GM12878 (cell line): ENCODE measurements at regions not wholly inside any gene's neighbourhood (a gene's known extent, or its start where the extent isn't known, plus 50 kb on each side); places are given as distances from the start of the nearest gene placed in this dataset.

Experiments used
- ATAC-seq: fragments of 200-7000 bp; cut with Tn5 transposase; 3 replicates; pipeline ENCODE4 v1.9.1; 2020; ENCODE audit warnings: mild to moderate bottlenecking, moderate library complexity
- BruUV-seq: library from RNA; stranded (reverse); fragments of 400-500 nt; replicated peaks from 2 replicates; lab custom pipeline; 2021; lab: Mats Ljungman, UMichigan
- CTCF ChIA-PET: fragments of 300-600 bp; sonication (Branson Sonifier 250); formaldehyde crosslinking; extraction: SDS; loops from one replicate; lab custom pipeline; 2021; ENCODE audit warnings: inconsistent platforms; lab: Yijun Ruan, JAX
- POLR2A ChIA-PET: fragments of 350-600 bp; formaldehyde crosslinking; extraction: SDS; loops from one replicate; lab custom pipeline; 2021; ENCODE audit warnings: inconsistent platforms; lab: Charles Lee
- RAD21 ChIA-PET: fragments of 300-600 bp; sonication (Branson Sonifier 250); formaldehyde crosslinking; loops from one replicate; lab custom pipeline; 2023; ENCODE audit warnings: antibody characterized with exemption; ENCODE audit not compliant: unreplicated experiment; lab: Charles Lee
- SMC1A ChIA-PET: fragments of 300-600 bp; sonication (Branson Sonifier 250); formaldehyde crosslinking; loops from one replicate; lab custom pipeline; 2023; ENCODE audit not compliant: unreplicated experiment, uncharacterized antibody; lab: Charles Lee
- DNase-seq: peaks from one replicate; pipeline ENCODE4 v3.0.0-alpha.2; 2011; ENCODE audit warnings: low read depth, low spot score
- FAIRE-seq: peaks from 3 replicates; lab custom pipeline; 2011; peaks lifted over from hg19 to GRCh38; lab: Jason Lieb, UNC
- H2AFZ ChIP-seq: 2 replicates; pipeline ENCODE4 v1.6.0; 2011; ENCODE audit warnings: low read depth, low read length, control low read depth; ENCODE audit not compliant: control insufficient read depth
- H3K27ac ChIP-seq: 2 replicates; pipeline ENCODE4 v1.5.1; 2011; ENCODE audit warnings: control low read depth; ENCODE audit not compliant: control insufficient read depth, insufficient read depth
- H3K27me3 ChIP-seq, 2 experiments: replicated peaks in 1 of 2; 2 replicates each; pipeline versions ENCODE4 v1.6.0 to v1.6.1; 2011; ENCODE audit warnings: low read length in 1 of 2; ENCODE audit not compliant: control insufficient read depth in 2 of 2, insufficient read depth in 2 of 2
- H3K36me3 ChIP-seq, 2 experiments: 2 replicates each; pipeline ENCODE4 v1.5.1; 2011; ENCODE audit warnings: low read length in 1 of 2; ENCODE audit not compliant: control insufficient read depth in 2 of 2, insufficient read depth in 2 of 2
- H3K4me1 ChIP-seq: 2 replicates; pipeline ENCODE4 v1.6.1; 2011; ENCODE audit warnings: mild to moderate bottlenecking, low read length, moderate library complexity, mixed read lengths; ENCODE audit not compliant: control insufficient read depth, insufficient read depth
- H3K4me2 ChIP-seq: 2 replicates; pipeline ENCODE4 v1.6.0; 2011; ENCODE audit warnings: control low read depth; ENCODE audit not compliant: control insufficient read depth, insufficient read depth
- H3K4me3 ChIP-seq: fragments of 200-600 bp; sonication (generic); 2 replicates; pipeline ENCODE4 v1.5.1; 2016
- H3K79me2 ChIP-seq: 2 replicates; pipeline ENCODE4 v1.6.0; 2011; ENCODE audit warnings: low read length; ENCODE audit not compliant: control insufficient read depth, insufficient read depth
- H3K9ac ChIP-seq: 2 replicates; pipeline ENCODE4 v1.8.0; 2011; ENCODE audit warnings: low read length, control low read depth, mixed read lengths; ENCODE audit not compliant: control insufficient read depth, insufficient read depth
- H3K9me3 ChIP-seq: replicated peaks from 3 replicates; pipeline ENCODE4 v1.5.1; 2011; ENCODE audit warnings: mild to moderate bottlenecking, low read length; ENCODE audit not compliant: control insufficient read depth, insufficient read depth
- H4K20me1 ChIP-seq: 2 replicates; pipeline ENCODE4 v1.6.0; 2011; ENCODE audit not compliant: control insufficient read depth, insufficient read depth
- CBFB ChIP-seq: IDR thresholded peaks from 2 replicates; pipeline ENCODE4 v1.6.1; 2016; ENCODE audit warnings: antibody characterized with exemption, low read depth
- GATAD2B ChIP-seq: fragments of 450-650 bp; conservative IDR thresholded peaks from 2 replicates; pipeline ENCODE4 v1.6.1; 2017; ENCODE audit warnings: low read depth, mild to moderate bottlenecking, moderate library complexity
- HCFC1 ChIP-seq: fragments of 150-350 bp; IDR thresholded peaks from 2 replicates; pipeline ENCODE4 v1.6.1; 2014; ENCODE audit warnings: low read length
- JUND ChIP-seq: IDR thresholded peaks from 2 replicates; pipeline ENCODE4 v1.6.1; 2012; ENCODE audit warnings: low read depth, mild to moderate bottlenecking, low read length, improper control_type of control experiment, moderate library complexity
- LARP7 ChIP-seq: fragments of 450-650 bp; IDR thresholded peaks from 2 replicates; pipeline ENCODE4 v1.6.1; 2017; ENCODE audit warnings: mild to moderate bottlenecking
- POLR2A ChIP-seq: IDR thresholded peaks from 2 replicates; pipeline ENCODE4 v1.6.1; 2011; ENCODE audit warnings: low read depth, mild to moderate bottlenecking, low read length
- POLR2AphosphoS2 ChIP-seq: IDR thresholded peaks from 2 replicates; pipeline ENCODE4 v1.6.1; 2011; ENCODE audit warnings: low read depth, mild to moderate bottlenecking, low read length, improper control_type of control experiment, moderate library complexity
- ZNF24 ChIP-seq: fragments of 450-650 bp; IDR thresholded peaks from 2 replicates; pipeline ENCODE4 v1.6.1; 2017; ENCODE audit warnings: antibody characterized with exemption, mild to moderate bottlenecking
- ZNF274 ChIP-seq: IDR thresholded peaks from one replicate; pipeline ENCODE4 v1.8.0; 2011; ENCODE audit not compliant: insufficient read length, insufficient read depth
- whole genome bisulfite sequencing: methylation state at CpG from one replicate; pipeline ENCODE4 v1.1.6; 2016; ENCODE audit warnings: low lambda C conversion rate; ENCODE audit not compliant: insufficient replicate concordance, insufficient coverage; ENCODE audit errors: missing lambda C conversion rate; 5-methylcytosine and 5-hydroxymethylcytosine counted together
- in situ Hi-C: fragments of 300-500 bp; cut with MboI; formaldehyde crosslinking; loops from 9 replicates; pipeline ENCODE4 v1.14.3; 2018; ENCODE audit warnings: mixed read lengths
- intact Hi-C: fragments of 100-400 bp; cut with micrococcal nuclease; formaldehyde crosslinking; loops from one replicate; pipeline ENCODE4 v1.14.2; 2022; ENCODE audit not compliant: unreplicated experiment
- TF ChIP-seq, protein P1 (sequence below): fragments of 450-650 bp; IDR thresholded peaks from 2 replicates; pipeline ENCODE4 v1.6.1; 2017; ENCODE audit warnings: mild to moderate bottlenecking, low read depth, inconsistent platforms; ENCODE audit not compliant: poor library complexity, severe bottlenecking
- TF ChIP-seq, protein P2 (sequence below): fragments of 450-650 bp; conservative IDR thresholded peaks from 2 replicates; pipeline ENCODE4 v1.6.1; 2017; ENCODE audit warnings: mild to moderate bottlenecking, moderate library complexity
- TF ChIP-seq, protein P3 (sequence below): fragments of 150-350 bp; IDR thresholded peaks from 2 replicates; pipeline ENCODE4 v1.6.1; 2016; ENCODE audit warnings: low read depth, low read length
- TF ChIP-seq, protein P4 (sequence below): fragments of 450-650 bp; IDR thresholded peaks from 2 replicates; pipeline ENCODE4 v1.6.1; 2017; ENCODE audit warnings: mild to moderate bottlenecking, moderate library complexity

DNA sequence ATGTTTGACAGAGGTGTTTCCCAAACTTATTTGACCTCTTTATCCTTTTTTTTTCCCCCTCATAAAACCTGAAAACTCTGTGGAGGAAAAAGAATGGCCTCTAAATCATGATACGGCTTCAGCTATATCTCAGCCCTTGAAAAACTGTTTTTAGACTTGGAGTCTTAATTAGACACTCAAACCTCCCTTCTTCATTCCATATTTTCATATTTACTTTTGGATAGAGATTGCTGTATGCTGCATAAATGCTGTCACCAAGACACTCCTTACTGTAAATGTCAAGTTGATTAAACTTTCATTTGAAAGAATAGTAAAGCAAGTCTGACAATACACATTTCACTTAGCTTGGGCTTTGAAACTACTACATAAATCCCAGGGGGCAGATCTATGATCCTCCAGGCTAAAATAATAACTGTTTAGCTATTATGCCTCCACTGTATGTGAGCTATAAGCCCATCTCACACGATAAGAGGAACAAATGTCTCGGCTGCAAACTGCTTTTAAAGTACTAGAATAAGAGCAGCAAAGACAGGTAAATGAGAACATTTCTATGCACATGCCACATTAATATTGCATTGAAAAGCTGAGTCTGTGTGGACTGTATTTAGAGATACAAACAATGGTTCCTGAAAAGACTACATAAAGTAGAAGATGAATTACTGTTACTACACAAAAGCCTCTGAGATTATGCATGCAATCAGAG lies 141.3 kb upstream of the HMGN3 start:
- no peak overlapping the region for H2AFZ ChIP-seq
- no peaks in the 10 kb centered on the region for H4K20me1 ChIP-seq
- FAIRE-seq: no peak
- ChIA-PET RAD21 (no interaction called here), CTCF (interaction anchor here (1.6 kb wide), 1 partner anchor 41 kb away, joined by 7 read pairs; no protein-coding TSS in a partner anchor), POLR2A (interaction anchor here (1.4 kb wide), 1 partner anchor 10 kb away, joined by 3 read pairs; no protein-coding TSS in a partner anchor), SMC1A (interaction anchor here (0.8 to 1.9 kb wide), 5 partner anchors 8 to 143 kb away, joined by 3 to 7 read pairs (median 3); no protein-coding TSS in a partner anchor)
- H3K9ac ChIP-seq: no peak overlapping the region
- H3K4me1 ChIP-seq: no peaks in the 10 kb centered on the region
- no peak for ATAC-seq
- H3K27me3 ChIP-seq: no peaks in the 10 kb centered on the region
- H3K27ac ChIP-seq: no peak overlapping the region
- no peak overlapping the region for H3K4me2 ChIP-seq
- DNase-seq: no peak
- 69% methylated on average over 3 of the region's 3 CpGs for WGBS
- H3K36me3 ChIP-seq: no peaks in the 10 kb centered on the region
- in situ Hi-C loops: no loop called here
- H3K4me3 ChIP-seq: no peak overlapping the region
- no TSS peak for BruUV-seq
- no peaks in the 10 kb centered on the region for H3K79me2 ChIP-seq
- intact Hi-C loops: no loop called here
- H3K9me3 ChIP-seq: no peaks in the 10 kb centered on the region
- TF ChIP-seq GATAD2B: no peak
- TF ChIP-seq POLR2AphosphoS2: no peak
- TF ChIP-seq, protein P1, sequence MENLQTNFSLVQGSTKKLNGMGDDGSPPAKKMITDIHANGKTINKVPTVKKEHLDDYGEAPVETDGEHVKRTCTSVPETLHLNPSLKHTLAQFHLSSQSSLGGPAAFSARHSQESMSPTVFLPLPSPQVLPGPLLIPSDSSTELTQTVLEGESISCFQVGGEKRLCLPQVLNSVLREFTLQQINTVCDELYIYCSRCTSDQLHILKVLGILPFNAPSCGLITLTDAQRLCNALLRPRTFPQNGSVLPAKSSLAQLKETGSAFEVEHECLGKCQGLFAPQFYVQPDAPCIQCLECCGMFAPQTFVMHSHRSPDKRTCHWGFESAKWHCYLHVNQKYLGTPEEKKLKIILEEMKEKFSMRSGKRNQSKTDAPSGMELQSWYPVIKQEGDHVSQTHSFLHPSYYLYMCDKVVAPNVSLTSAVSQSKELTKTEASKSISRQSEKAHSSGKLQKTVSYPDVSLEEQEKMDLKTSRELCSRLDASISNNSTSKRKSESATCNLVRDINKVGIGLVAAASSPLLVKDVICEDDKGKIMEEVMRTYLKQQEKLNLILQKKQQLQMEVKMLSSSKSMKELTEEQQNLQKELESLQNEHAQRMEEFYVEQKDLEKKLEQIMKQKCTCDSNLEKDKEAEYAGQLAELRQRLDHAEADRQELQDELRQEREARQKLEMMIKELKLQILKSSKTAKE: no peak
- no peak for TF ChIP-seq ZNF274
- no peak for TF ChIP-seq LARP7
- TF ChIP-seq CBFB: no peak
- TF ChIP-seq POLR2A: no peak
- no peak for TF ChIP-seq ZNF24
- TF ChIP-seq, protein P2, sequence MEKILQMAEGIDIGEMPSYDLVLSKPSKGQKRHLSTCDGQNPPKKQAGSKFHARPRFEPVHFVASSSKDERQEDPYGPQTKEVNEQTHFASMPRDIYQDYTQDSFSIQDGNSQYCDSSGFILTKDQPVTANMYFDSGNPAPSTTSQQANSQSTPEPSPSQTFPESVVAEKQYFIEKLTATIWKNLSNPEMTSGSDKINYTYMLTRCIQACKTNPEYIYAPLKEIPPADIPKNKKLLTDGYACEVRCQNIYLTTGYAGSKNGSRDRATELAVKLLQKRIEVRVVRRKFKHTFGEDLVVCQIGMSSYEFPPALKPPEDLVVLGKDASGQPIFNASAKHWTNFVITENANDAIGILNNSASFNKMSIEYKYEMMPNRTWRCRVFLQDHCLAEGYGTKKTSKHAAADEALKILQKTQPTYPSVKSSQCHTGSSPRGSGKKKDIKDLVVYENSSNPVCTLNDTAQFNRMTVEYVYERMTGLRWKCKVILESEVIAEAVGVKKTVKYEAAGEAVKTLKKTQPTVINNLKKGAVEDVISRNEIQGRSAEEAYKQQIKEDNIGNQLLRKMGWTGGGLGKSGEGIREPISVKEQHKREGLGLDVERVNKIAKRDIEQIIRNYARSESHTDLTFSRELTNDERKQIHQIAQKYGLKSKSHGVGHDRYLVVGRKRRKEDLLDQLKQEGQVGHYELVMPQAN: no peak
- TF ChIP-seq, protein P3, sequence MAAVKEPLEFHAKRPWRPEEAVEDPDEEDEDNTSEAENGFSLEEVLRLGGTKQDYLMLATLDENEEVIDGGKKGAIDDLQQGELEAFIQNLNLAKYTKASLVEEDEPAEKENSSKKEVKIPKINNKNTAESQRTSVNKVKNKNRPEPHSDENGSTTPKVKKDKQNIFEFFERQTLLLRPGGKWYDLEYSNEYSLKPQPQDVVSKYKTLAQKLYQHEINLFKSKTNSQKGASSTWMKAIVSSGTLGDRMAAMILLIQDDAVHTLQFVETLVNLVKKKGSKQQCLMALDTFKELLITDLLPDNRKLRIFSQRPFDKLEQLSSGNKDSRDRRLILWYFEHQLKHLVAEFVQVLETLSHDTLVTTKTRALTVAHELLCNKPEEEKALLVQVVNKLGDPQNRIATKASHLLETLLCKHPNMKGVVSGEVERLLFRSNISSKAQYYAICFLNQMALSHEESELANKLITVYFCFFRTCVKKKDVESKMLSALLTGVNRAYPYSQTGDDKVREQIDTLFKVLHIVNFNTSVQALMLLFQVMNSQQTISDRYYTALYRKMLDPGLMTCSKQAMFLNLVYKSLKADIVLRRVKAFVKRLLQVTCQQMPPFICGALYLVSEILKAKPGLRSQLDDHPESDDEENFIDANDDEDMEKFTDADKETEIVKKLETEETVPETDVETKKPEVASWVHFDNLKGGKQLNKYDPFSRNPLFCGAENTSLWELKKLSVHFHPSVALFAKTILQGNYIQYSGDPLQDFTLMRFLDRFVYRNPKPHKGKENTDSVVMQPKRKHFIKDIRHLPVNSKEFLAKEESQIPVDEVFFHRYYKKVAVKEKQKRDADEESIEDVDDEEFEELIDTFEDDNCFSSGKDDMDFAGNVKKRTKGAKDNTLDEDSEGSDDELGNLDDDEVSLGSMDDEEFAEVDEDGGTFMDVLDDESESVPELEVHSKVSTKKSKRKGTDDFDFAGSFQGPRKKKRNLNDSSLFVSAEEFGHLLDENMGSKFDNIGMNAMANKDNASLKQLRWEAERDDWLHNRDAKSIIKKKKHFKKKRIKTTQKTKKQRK: no peak
- TF ChIP-seq, protein P4, sequence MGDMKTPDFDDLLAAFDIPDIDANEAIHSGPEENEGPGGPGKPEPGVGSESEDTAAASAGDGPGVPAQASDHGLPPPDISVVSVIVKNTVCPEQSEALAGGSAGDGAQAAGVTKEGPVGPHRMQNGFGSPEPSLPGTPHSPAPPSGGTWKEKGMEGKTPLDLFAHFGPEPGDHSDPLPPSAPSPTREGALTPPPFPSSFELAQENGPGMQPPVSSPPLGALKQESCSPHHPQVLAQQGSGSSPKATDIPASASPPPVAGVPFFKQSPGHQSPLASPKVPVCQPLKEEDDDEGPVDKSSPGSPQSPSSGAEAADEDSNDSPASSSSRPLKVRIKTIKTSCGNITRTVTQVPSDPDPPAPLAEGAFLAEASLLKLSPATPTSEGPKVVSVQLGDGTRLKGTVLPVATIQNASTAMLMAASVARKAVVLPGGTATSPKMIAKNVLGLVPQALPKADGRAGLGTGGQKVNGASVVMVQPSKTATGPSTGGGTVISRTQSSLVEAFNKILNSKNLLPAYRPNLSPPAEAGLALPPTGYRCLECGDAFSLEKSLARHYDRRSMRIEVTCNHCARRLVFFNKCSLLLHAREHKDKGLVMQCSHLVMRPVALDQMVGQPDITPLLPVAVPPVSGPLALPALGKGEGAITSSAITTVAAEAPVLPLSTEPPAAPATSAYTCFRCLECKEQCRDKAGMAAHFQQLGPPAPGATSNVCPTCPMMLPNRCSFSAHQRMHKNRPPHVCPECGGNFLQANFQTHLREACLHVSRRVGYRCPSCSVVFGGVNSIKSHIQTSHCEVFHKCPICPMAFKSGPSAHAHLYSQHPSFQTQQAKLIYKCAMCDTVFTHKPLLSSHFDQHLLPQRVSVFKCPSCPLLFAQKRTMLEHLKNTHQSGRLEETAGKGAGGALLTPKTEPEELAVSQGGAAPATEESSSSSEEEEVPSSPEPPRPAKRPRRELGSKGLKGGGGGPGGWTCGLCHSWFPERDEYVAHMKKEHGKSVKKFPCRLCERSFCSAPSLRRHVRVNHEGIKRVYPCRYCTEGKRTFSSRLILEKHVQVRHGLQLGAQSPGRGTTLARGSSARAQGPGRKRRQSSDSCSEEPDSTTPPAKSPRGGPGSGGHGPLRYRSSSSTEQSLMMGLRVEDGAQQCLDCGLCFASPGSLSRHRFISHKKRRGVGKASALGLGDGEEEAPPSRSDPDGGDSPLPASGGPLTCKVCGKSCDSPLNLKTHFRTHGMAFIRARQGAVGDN: no peak
- no peak for TF ChIP-seq JUND
- no peak for TF ChIP-seq HCFC1
